Mesothelial cell of epicardium (in vitro differentiated cells): ENCODE measurements at regions not wholly inside any gene's neighbourhood (a gene's known extent, or its start where the extent isn't known, plus 50 kb on each side); places are given as distances from the start of the nearest gene placed in this dataset.

Source experiments
- DNase-seq, 2 experiments: peaks; one replicate each; pipeline ENCODE4 v3.0.0; 2021; ENCODE audit warnings: low spot score in 2 of 2; ENCODE audit not compliant: unreplicated experiment in 2 of 2
- H3K27ac Mint-ChIP-seq: 2 replicates; pipeline ENCODE4 v1.8.0; 2021; ENCODE audit warnings: mixed read lengths
- H3K27me3 Mint-ChIP-seq: 2 replicates; pipeline ENCODE4 v1.8.0; 2021; ENCODE audit warnings: low read depth, mixed read lengths
- H3K36me3 Mint-ChIP-seq: 2 replicates; pipeline ENCODE4 v1.8.0; 2021; ENCODE audit warnings: mixed read lengths
- H3K4me1 Mint-ChIP-seq: 2 replicates; pipeline ENCODE4 v1.8.0; 2021; ENCODE audit warnings: mixed read lengths
- H3K4me3 Mint-ChIP-seq: 2 replicates; pipeline ENCODE4 v1.8.0; 2021; ENCODE audit warnings: mild to moderate bottlenecking, moderate library complexity, mixed read lengths
- H3K9me3 Mint-ChIP-seq: 2 replicates; pipeline ENCODE4 v1.8.0; 2021; ENCODE audit warnings: mixed read lengths
- CTCF ChIP-seq: fragments of 200-600 bp; sonication (generic); IDR thresholded peaks from one replicate; pipeline ENCODE4 v1.5.0; 2021; ENCODE audit warnings: antibody characterized with exemption; ENCODE audit not compliant: unreplicated experiment

- Mint-ChIP-seq H3K27ac (no peak overlapping the region), H3K4me3 (no peak overlapping the region), H3K27me3 (peaks cover 15% of the 10 kb centered on the region), H3K36me3 (no peaks in the 10 kb centered on the region), H3K4me1 (peaks cover 4% of the 10 kb centered on the region), H3K9me3 (no peaks in the 10 kb centered on the region)
- TF ChIP-seq CTCF: no peak
- no peak for DNase-seq
Measured at GRCh38 chr11:45428541-45429230, 142.5 kb upstream of the SYT13 start.

GRCh38 chr11:45428116-45428515 lies 142.0 kb upstream of the SYT13 start:
- DNase-seq: no peak
- Mint-ChIP-seq H3K36me3 (no peaks in the 10 kb centered on the region), H3K9me3 (no peaks in the 10 kb centered on the region), H3K4me1 (peaks cover 4% of the 10 kb centered on the region), H3K27me3 (peaks cover 15% of the 10 kb centered on the region), H3K4me3 (no peak overlapping the region), H3K27ac (no peak overlapping the region)
- TF ChIP-seq CTCF: no peak

GRCh38 chr11:45424411-45425180 lies 138.5 kb upstream of the SYT13 start:
- no peak for TF ChIP-seq CTCF
- no peak overlapping the region for H3K4me3 Mint-ChIP-seq
- H3K27me3 Mint-ChIP-seq: peaks cover 19% of the 10 kb centered on the region
- H3K27ac Mint-ChIP-seq: no peak overlapping the region
- H3K9me3 Mint-ChIP-seq: no peaks in the 10 kb centered on the region
- no peaks in the 10 kb centered on the region for H3K36me3 Mint-ChIP-seq
- DNase-seq: no peak
- H3K4me1 Mint-ChIP-seq: no peaks in the 10 kb centered on the region

GRCh38 chr11:45423475-45424120 lies 137.5 kb upstream of the SYT13 start:
- Mint-ChIP-seq H3K27ac (no peak overlapping the region), H3K4me1 (no peaks in the 10 kb centered on the region), H3K9me3 (no peaks in the 10 kb centered on the region), H3K27me3 (peaks cover 14% of the 10 kb centered on the region), H3K4me3 (no peak overlapping the region), H3K36me3 (no peaks in the 10 kb centered on the region)
- no peak for DNase-seq
- TF ChIP-seq CTCF: no peak

GRCh38 chr11:45423036-45423435 lies 136.9 kb upstream of the SYT13 start:
- Mint-ChIP-seq H3K9me3 (no peaks in the 10 kb centered on the region), H3K4me1 (no peaks in the 10 kb centered on the region), H3K27ac (no peak overlapping the region), H3K27me3 (peaks cover 12% of the 10 kb centered on the region), H3K4me3 (no peak overlapping the region), H3K36me3 (no peaks in the 10 kb centered on the region)
- DNase-seq: no peak
- no peak for TF ChIP-seq CTCF
